ENCODE measurements at regions not wholly inside any gene's neighbourhood (a gene's known extent, or its start where the extent isn't known, plus 50 kb on each side); places are given as distances from the start of the nearest gene placed in this dataset.
A peak's percentile ranks its signal among the peaks of the same experiment; 100 is the strongest.
"Not testable (repeated sequence)": the region's sequence is repeated elsewhere in the genome, so short reads cannot be mapped to it uniquely, and the experiment has no call there.

DNA sequence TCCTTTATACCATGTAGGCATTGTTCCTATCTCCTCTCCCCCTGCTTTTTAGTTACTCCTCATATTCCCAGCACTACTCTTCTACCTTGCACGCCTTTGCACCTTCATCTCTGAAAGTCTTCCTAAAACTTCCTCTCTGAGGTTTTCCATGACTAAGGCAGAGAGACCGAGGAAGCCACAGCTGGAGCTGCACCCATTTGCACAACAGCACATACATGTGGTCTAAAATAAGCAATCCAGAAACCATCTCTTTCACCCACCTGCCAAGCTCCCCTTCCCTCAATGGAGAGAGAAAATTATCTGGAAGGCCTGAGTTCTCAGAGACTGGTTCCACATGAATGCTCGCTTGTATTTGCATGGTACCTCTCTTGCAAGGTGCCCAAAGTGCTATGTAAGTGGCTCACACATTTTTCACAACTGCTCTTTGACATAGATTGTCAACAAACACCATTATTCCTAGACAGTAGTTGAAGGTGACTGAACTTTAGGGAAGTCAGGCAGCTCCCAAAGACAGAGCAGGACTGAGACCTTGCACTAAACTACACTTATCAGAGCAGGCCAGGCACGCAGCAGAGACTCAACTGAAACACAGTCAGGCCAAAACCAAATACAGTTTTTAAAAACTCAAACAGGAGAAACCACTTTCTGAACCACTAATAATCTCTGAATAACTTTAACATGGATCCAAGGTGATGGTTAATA lies 313.2 kb downstream of the TFAP2A start:
- no peak for DNase-seq

- no peak for DNase-seq
Measured at GRCh38 chr6:10099529-10100140, 315.2 kb downstream of the TFAP2A start.

DNA sequence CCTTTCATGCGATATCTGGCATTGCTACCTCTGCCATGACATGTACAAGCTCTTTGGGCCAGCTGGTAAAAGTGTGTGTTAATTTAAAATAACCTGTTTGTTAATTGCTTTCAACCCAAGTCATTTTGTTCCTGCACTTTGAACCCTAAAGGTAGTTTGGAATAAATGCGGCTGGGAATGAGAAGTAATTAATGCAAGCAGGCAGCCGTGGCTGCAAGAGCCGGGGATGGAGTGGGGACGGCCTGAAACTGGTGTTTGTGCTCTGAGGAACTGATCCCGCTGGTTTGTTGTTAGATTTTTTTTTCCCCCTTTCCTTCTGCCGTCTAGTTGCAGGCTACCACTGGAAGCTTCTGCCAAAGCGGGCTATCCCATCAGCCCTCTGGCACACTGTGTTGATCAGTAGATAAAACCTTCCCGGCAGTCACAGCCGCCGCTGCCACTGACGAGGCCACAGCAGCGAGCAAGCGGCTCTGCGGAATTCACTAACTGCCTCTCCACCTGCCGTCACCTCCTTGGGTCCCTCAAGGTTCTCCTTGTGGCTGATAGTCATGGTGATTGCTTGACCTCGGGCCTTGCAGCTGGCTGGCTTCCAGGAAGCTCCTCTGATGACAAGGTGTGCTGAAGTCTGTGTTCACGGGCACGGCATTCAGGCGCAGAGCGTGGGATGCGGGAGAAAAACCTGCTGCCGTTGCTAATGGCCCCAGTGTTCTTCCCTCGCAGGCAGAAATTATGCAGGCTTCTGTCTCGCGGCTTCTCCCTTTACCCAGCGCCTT lies 315.9 kb downstream of the TFAP2A start:
- DNase-seq, result no peak

- no peak for DNase-seq
Measured at GRCh38 chr6:10093282-10093681, 321.6 kb downstream of the TFAP2A start.

DNA sequence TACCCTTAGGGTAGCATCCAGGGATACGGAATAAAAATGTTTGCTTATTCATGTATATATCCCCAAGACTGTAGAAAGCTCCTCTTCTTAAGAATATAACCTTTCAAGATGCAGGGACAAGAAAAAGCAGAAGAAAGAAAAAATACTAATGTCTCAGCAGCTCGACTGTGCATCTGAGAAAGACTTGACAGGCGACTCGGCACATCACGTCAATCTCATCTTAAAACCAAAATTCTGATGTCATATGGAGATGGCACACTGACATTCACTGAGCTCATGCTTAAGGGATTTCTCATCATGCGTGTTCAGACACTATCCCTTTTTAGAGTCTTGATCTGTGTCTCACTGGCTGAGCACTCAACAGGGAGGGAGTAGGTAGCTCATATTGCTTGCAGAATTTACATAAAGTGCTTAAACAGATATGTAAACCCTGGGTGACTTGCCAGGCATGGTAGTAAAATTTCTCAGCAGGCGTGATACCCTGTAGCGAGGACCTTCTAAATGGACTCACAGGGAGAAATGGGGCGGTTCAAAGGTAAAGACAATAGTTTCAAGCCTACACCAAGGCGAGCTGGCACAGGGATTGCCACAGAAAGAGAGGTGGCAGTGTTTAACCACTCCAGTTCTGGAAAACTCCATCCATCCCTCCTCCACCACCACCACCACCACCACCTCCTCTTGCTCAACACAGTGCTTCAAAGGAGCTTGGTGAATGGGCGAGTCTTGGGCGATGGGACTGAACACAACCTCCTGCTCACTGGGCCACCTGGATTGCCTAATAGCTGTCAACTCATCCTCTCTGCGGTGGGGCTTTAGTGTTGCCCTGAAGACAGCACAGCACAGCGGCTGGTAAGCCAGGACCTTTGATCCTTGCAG lies 330.5 kb downstream of the TFAP2A start:
- DNase-seq, result peak; percentile 6

DNA sequence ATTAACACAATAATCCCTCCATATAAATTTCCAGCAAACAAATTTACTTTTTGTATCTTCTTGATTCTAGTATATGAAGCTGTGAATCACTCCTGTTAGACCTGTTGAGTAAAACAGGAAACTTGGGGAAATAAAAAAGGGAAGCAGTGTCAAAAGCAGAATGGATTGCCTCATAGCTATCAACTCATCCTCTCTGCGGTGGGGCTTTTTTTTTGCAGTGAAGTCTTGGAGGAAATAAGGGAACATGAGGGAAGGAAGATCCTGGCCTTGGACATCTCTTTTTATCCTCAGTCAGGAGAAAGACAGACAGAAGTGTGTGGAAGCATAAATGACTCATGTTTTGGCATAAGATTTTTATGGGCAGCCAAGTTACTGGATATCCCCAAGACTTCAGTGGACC lies 332.5 kb downstream of the TFAP2A start:
- peak; percentile 34 for DNase-seq

GRCh38 chr6:10081957-10082356 lies 332.9 kb downstream of the TFAP2A start:
- DNase-seq, result no peak

- no peak for DNase-seq
Measured at GRCh38 chr6:10081075-10081474, 333.8 kb downstream of the TFAP2A start.

- no peak for DNase-seq
Measured at GRCh38 chr6:10080561-10080960, 334.3 kb downstream of the TFAP2A start.

GRCh38 chr6:10078581-10078980 lies 336.3 kb downstream of the TFAP2A start:
- no peak for DNase-seq

GRCh38 chr6:10074726-10075125 lies 340.1 kb downstream of the TFAP2A start:
- DNase-seq, result not testable (repeated sequence)

DNA sequence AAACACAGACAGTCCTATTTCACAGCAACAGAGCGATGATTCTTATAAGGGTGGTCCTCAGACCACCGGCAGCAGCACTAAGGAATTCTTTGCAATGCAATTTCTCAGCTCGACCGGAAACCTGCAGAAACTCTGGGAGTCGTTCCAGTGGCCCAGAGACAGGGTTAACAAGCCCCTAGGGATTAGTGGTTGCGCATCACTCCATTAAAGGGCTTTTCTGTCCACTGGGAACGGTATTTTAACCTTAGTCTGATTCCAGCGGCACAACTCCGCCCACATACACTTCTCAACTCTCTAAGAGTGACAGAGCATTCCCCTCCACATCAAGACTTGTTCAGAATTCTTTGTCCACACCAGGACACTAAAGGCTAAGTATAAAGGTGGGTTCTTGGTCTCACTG lies 341.5 kb downstream of the TFAP2A start:
- no peak for DNase-seq

DNA sequence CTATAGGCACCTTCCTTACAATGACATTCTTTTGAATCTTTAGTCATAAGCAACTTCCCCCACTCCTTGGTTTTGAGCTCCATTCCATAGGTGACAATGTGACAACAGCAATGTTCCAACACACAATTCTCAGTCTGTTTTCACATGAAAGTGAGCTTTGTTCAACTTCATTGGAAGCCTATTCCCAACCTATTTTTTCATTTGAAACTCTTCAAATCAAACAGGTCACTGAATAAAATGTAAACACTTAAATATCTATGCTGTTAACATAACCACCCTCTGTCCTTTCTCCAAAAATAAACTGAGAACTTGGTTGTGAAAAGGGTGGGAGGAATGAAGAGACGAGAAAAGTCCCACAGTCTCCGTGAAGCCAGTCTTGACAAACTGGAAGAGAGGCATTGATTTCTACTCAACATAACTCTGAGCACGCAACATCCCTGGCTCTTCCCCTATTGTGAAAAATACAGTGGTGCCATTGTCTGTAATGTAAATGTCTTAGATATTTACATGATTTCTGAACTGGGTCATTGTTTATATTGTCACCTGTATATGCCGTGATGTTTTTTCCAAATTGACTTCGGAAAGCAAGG lies 343.1 kb downstream of the TFAP2A start:
- DNase-seq, result no peak

- DNase-seq, result no peak
Measured at GRCh38 chr6:10060004-10060403, 354.9 kb downstream of the TFAP2A start.

DNA sequence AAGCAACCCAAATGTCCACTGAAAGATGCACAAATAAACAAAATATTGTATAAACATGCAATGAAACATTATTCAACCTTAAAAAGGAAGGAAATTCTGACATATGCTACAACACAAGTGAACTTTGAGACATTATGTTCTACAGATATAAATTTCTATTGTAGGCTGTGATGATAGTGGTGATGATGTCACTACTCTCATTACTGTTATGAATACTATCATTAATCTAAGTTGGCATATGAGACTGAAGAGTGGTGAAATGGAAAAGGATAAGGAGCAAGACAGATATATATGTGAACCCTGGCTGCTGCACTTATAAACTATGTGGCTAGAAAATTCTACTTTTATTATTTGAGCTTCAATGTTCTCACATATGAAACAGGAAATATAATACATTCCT lies 360.2 kb downstream of the TFAP2A start:
- DNase-seq, result no peak

GRCh38 chr6:10051283-10051682 lies 363.6 kb downstream of the TFAP2A start:
- DNase-seq, result no peak

GRCh38 chr6:10048370-10049297 lies 366.2 kb downstream of the TFAP2A start:
- peak; percentile 10 for DNase-seq

DNA sequence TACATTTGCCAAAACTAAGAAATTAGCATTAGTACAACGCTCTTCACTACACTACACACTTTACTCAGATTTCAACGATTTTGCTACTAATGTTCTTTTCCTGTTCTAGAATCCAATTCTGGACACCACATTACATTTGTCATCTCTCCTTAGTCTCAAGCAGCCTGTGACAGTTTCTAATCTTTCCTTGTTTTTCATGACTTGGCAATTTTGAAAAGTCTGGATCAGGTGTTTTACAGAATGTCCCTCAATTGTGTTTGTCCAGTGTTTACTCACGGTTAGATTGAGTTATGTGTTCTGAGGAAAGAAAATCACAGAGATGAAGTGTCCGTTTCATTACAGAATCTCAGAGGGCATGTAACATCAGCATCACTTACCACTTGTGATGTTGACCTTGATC lies 372.6 kb downstream of the TFAP2A start:
- DNase-seq, result no peak

- DNase-seq, result peak; percentile 26
Measured at GRCh38 chr6:10033223-10033829, 381.5 kb downstream of the TFAP2A start.

- DNase-seq, result no peak
Measured at GRCh38 chr6:10031617-10032016, 383.3 kb downstream of the TFAP2A start.

GRCh38 chr6:10030942-10031537 lies 383.8 kb downstream of the TFAP2A start:
- DNase-seq, result peak; percentile 33
